Spleen (tissue), 7 donors: ENCODE measurements at regions not wholly inside any gene's neighbourhood (a gene's known extent, or its start where the extent isn't known, plus 50 kb on each side); places are given as distances from the start of the nearest gene placed in this dataset.

Source experiments
- CTCF ChIP-seq, 11 experiments: fragments of 200-600 bp in 7 of 11; fragments of 450-650 bp in 4 of 11; sonication (generic) in 4 of 11; IDR thresholded peaks in 8 of 11; conservative IDR thresholded peaks in 3 of 11; 1 replicate in 7 of 11; 2 replicates in 4 of 11; pipeline versions ENCODE4 v1.4.0 to v1.8.0; 2016 to 2021; ENCODE audit warnings: antibody characterized with exemption in 11 of 11, inconsistent platforms in 4 of 11, mild to moderate bottlenecking in 1 of 11
- POLR2A ChIP-seq, 3 donors: fragments of 450-650 bp; IDR thresholded peaks; one replicate each; pipeline ENCODE4 v1.5.1; 2017; ENCODE audit warnings: antibody characterized with exemption in 3 of 3, mild to moderate bottlenecking in 1 of 3
- POLR2AphosphoS5 ChIP-seq, 3 donors: sonication (generic); formaldehyde crosslinking; IDR thresholded peaks; one replicate each; pipeline ENCODE4 v1.5.1; 2017; ENCODE audit warnings: antibody characterized with exemption in 3 of 3
- donor health status: DM: no; HTN: no; CAD: no; lungs with moderate emphysema.
- donor health status: DM: no; HTN: no; CAD: no.
- donor health status: DM: no; HTN: no; CAD: no.

- TF ChIP-seq CTCF (IDR thresholded peaks at IDR 0.05 in 8 of 11, conservative IDR thresholded peaks at IDR 0.05 in 3 of 11) (no peak), POLR2A (IDR thresholded peaks at IDR 0.05) (no peak), POLR2AphosphoS5 (IDR thresholded peaks at IDR 0.05) (no peak)
Observed at GRCh38 chr14:48967419-48967818, 618.8 kb downstream of the RPS29 start.
